A673 (cell line): ENCODE measurements at regions not wholly inside any gene's neighbourhood (a gene's known extent, or its start where the extent isn't known, plus 50 kb on each side); places are given as distances from the start of the nearest gene placed in this dataset.

Experiments used
- CTCF ChIP-seq: fragments of 300-800, 200-600 bp; sonication (generic); conservative IDR thresholded peaks from 2 replicates; pipeline ENCODE4 v1.5.1; 2017; ENCODE audit warnings: low read depth, mild to moderate bottlenecking, antibody characterized with exemption, low read length, moderate library complexity, mixed read lengths
- EZH2 ChIP-seq: fragments of 200-600 bp; sonication (generic); IDR thresholded peaks from 2 replicates; pipeline ENCODE4 v1.6.1; 2017; ENCODE audit warnings: borderline replicate concordance, low read depth, mild to moderate bottlenecking, mixed read lengths, antibody characterized with exemption, low read length; ENCODE audit not compliant: poor library complexity, severe bottlenecking

GRCh38 chr10:124152139-124153022 is 59.0 kb upstream of the CHST15 start:
- no peak for TF ChIP-seq CTCF
- TF ChIP-seq EZH2 = no peak
